Stomach (tissue), 8 donors: ENCODE measurements at regions not wholly inside any gene's neighbourhood (a gene's known extent, or its start where the extent isn't known, plus 50 kb on each side); places are given as distances from the start of the nearest gene placed in this dataset.

ENCODE experiments used
- DNase-seq, 2 donors: peaks; one replicate each; pipeline versions ENCODE4 v3.0.0 to v3.0.0-alpha.2; 2013 to 2019
- H3K27ac ChIP-seq, 5 donors: fragments of 200-600 bp in 4 of 5; sonication (generic) in 4 of 5; one replicate each; pipeline ENCODE4 v1.5.1; 2013 to 2019; ENCODE audit warnings: mild to moderate bottlenecking in 1 of 5, moderate library complexity in 1 of 5
- H3K27me3 ChIP-seq, 3 donors: fragments of 200-600 bp; sonication (generic); one replicate each; pipeline ENCODE4 v1.5.1; 2017 to 2019; ENCODE audit warnings: mixed run types in 1 of 3
- H3K36me3 ChIP-seq, 4 donors: fragments of 200-600 bp; sonication (generic); 1 replicate in 3 of 4; 2 replicates in 1 of 4; pipeline ENCODE4 v1.5.1; 2016 to 2019
- H3K4me1 ChIP-seq, 4 donors: fragments of 200-600 bp; sonication (generic); one replicate each; pipeline ENCODE4 v1.5.1; 2016 to 2019
- H3K4me3 ChIP-seq, 4 donors: fragments of 200-600 bp; sonication (generic) in 3 of 4; one replicate each; pipeline ENCODE4 v1.5.1; 2016 to 2019; ENCODE audit warnings: mild to moderate bottlenecking in 1 of 4
- H3K9me3 ChIP-seq, 4 donors: fragments of 200-600 bp; sonication (generic); one replicate each; pipeline ENCODE4 v1.5.1; 2016 to 2019
- EP300 ChIP-seq: sonication (generic); formaldehyde crosslinking; IDR thresholded peaks from one replicate; pipeline ENCODE4 v1.6.1; 2017; ENCODE audit warnings: antibody characterized with exemption
- POLR2A ChIP-seq, 4 donors: fragments of 450-650 bp; IDR thresholded peaks; one replicate each; pipeline ENCODE4 v1.6.1; 2016; ENCODE audit warnings: antibody characterized with exemption in 4 of 4, control low read depth in 2 of 4, mild to moderate bottlenecking in 1 of 4, moderate library complexity in 1 of 4
- POLR2AphosphoS5 ChIP-seq, 3 donors: sonication (generic); formaldehyde crosslinking; IDR thresholded peaks; one replicate each; pipeline ENCODE4 v1.6.1; 2016; ENCODE audit warnings: antibody characterized with exemption in 3 of 3
- WGBS, 5 donors: extraction: QIAGEN DNeasy Blood & Tissue Kit in 3 of 5; methylation state at CpG; one replicate each; pipeline versions ENCODE4 v1.1.5 to v1.1.7; 2013 to 2018; 5-methylcytosine and 5-hydroxymethylcytosine counted together
- intact Hi-C: fragments of 100-400 bp; cut with DNase I; formaldehyde crosslinking; loops from one replicate; pipeline ENCODE4 v1.15.1; 2023; ENCODE audit warnings: low total_unique reads
- TF ChIP-seq, protein P1 (sequence below), 7 experiments: fragments of 450-650 bp in 4 of 7; fragments of 200-600 bp in 3 of 7; sonication (generic) in 3 of 7; IDR thresholded peaks; one replicate each; pipeline ENCODE4 v1.5.1; 2016 to 2019; ENCODE audit warnings: antibody characterized with exemption in 7 of 7, control low read depth in 2 of 7, mild to moderate bottlenecking in 1 of 7
- donor health status: healthy with polysubstance abuse.
- donor health status: Bipolar disorder and iron deficiency.
- donor health status: healthy.

DNA sequence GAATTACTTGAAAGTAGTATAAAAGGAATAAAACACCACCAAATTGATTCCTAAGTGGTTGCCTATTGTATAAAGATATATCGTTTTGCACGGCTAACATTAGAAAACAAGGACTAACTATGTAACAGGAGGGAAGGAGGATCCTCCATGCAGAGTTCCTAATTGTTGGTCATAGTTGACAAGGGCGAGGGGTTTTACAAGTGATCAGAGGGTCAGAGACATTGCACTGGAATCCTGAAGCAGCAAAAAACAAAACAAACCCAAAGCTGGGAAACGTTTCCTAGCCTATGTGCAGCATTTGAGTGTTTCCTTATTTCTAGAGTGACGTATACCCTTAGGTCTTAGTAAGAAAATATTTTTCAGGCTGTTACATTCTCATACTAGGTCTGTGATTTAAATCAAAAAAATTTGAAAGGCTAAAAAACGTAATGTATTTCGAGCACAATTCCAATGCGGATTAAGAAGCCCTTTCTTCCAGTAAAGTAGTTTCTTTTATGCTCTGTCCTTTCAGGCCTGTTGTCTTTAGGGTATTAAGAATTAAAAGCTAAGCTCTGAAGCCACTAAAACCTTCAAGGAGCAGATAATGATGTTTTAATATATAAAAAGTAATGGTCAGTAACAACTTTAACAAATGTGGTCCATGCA, 373.8 kb upstream of the MMS22L start:
- Histone ChIP-seq H3K36me3 (no peaks in the 10 kb centered on the region), H3K4me3 (no peak overlapping the region), H3K27ac (no peak overlapping the region), H3K9me3 (peaks cover 0 to 7% (median 2%) of the 10 kb centered on the region in 4 donors), H3K27me3 (no peaks in the 10 kb centered on the region), H3K4me1 (no peaks in the 10 kb centered on the region)
- 55 to 65% (median 63%) methylated on average over 8 of the region's 8 CpGs for WGBS, 5 donors
- no peak for DNase-seq
- TF ChIP-seq, protein P1, sequence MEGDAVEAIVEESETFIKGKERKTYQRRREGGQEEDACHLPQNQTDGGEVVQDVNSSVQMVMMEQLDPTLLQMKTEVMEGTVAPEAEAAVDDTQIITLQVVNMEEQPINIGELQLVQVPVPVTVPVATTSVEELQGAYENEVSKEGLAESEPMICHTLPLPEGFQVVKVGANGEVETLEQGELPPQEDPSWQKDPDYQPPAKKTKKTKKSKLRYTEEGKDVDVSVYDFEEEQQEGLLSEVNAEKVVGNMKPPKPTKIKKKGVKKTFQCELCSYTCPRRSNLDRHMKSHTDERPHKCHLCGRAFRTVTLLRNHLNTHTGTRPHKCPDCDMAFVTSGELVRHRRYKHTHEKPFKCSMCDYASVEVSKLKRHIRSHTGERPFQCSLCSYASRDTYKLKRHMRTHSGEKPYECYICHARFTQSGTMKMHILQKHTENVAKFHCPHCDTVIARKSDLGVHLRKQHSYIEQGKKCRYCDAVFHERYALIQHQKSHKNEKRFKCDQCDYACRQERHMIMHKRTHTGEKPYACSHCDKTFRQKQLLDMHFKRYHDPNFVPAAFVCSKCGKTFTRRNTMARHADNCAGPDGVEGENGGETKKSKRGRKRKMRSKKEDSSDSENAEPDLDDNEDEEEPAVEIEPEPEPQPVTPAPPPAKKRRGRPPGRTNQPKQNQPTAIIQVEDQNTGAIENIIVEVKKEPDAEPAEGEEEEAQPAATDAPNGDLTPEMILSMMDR (IDR thresholded peaks at IDR 0.05): no peak
- TF ChIP-seq POLR2A (IDR thresholded peaks at IDR 0.05) (no peak), POLR2AphosphoS5 (IDR thresholded peaks at IDR 0.05) (no peak), EP300 (no peak)
- intact Hi-C loops: no loop called here

DNA sequence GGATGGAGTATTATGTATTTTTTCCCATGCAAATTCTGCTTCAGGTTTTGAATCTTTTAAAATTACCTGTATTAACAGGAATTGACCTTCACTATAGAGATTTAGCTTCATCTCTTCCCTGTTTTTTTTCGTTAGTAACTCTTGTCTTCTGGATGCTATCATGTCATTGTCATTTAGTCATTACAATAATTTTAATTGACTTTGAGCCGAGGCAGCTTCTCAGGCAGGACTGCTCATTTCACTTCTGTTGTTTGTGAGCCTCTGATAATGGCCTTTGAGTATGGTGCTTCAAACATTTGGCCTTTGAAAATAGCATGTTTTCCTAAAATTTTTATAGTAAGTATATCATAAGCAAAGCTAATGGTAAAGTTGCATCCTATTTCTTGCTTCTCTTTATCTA, 375.1 kb upstream of the MMS22L start:
- H3K36me3 ChIP-seq: no peaks in the 10 kb centered on the region
- H3K27me3 ChIP-seq: no peaks in the 10 kb centered on the region
- TF ChIP-seq, protein P1 (IDR thresholded peaks at IDR 0.05): no peak
- TF ChIP-seq POLR2AphosphoS5 (IDR thresholded peaks at IDR 0.05) (no peak), POLR2A (IDR thresholded peaks at IDR 0.05) (no peak), EP300 (no peak)
- peaks cover 0 to 7% (median 0%) of the 10 kb centered on the region in 4 donors for H3K9me3 ChIP-seq
- H3K4me3 ChIP-seq: no peak overlapping the region
- 33 to 60% (median 37%) methylated on average over 2 of the region's 2 CpGs for WGBS, 5 donors
- H3K4me1 ChIP-seq: no peaks in the 10 kb centered on the region
- intact Hi-C loops: no loop called here
- H3K27ac ChIP-seq: no peak overlapping the region
- DNase-seq: no peak

DNA sequence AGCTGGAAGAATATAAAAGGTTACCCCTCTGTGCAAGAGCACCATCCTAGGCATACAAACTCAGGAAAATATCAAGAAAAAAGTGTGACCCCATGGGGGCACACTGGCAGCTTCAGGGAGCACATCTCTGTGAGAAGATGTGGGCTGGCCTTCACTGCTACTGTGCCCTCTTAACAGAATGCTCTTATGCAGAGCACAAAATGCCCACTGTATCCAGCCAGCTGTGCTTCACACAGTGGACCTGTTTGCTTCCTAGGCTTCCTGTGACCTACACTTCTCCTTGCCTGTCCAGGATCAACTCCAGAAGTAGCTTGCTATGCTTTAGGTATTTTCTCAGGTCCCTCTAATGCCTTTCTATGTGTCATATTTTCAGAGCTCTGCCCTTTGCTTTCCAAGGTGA, 380.2 kb upstream of the MMS22L start:
- Histone ChIP-seq H3K9me3 (no peaks in the 10 kb centered on the region), H3K36me3 (no peaks in the 10 kb centered on the region), H3K4me1 (no peaks in the 10 kb centered on the region), H3K27ac (no peak overlapping the region), H3K27me3 (no peaks in the 10 kb centered on the region), H3K4me3 (no peak overlapping the region)
- intact Hi-C loops: no loop called here
- TF ChIP-seq EP300: no peak
- TF ChIP-seq POLR2A (IDR thresholded peaks at IDR 0.05): no peak
- TF ChIP-seq, protein P1 (IDR thresholded peaks at IDR 0.05): no peak
- no peak for DNase-seq

DNA sequence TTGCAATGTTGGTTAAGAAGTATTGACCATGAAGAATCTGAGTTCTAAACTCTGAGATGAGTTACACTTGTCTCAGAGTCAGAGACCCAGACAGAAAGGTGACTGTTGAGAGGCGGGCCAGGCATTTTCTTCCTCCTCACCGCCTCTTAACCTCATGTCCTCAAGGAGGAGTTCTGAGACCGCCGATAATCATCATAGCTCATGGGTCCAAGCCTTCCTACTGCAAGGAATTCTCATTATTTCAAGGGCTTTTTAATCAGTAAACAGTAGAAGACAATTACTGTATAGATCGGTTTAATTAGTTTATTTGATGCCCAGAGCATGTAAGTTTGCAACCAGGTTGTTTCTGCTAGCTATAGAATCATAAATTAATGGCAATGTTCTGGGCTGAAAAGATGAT, 382.4 kb upstream of the MMS22L start:
- DNase-seq: no peak
- no peaks in the 10 kb centered on the region for H3K36me3 ChIP-seq
- intact Hi-C loops: no loop called here
- TF ChIP-seq POLR2A (IDR thresholded peaks at IDR 0.05) (no peak), EP300 (no peak), POLR2AphosphoS5 (IDR thresholded peaks at IDR 0.05) (no peak)
- TF ChIP-seq, protein P1 (IDR thresholded peaks at IDR 0.05): no peak
- peaks cover 0 to 9% (median 0%) of the 10 kb centered on the region in 4 donors for H3K4me1 ChIP-seq
- H3K27me3 ChIP-seq: no peaks in the 10 kb centered on the region
- no peaks in the 10 kb centered on the region for H3K9me3 ChIP-seq
- no peak overlapping the region for H3K4me3 ChIP-seq
- H3K27ac ChIP-seq: no peak overlapping the region
- whole genome bisulfite sequencing, 5 donors: 70 to 77% (median 72%) methylated on average over 5 of the region's 5 CpGs
